Stimulated activated CD4-positive, alpha-beta T cell treated with anti-CD3 and anti-CD28 coated beads, Interleukin-12 subunit alpha, Interleukin-12 subunit beta, amount 100 ng/mL, for 48 hours (primary cell): ENCODE measurements at regions not wholly inside any gene's neighbourhood (a gene's known extent, or its start where the extent isn't known, plus 50 kb on each side); places are given as distances from the start of the nearest gene placed in this dataset.
"Not testable (repeated sequence)": the region's sequence is repeated elsewhere in the genome, so short reads cannot be mapped to it uniquely, and the experiment has no call there.

Experiments used
- DNase-seq, 3 donors: peaks; one replicate each; pipeline ENCODE4 v3.0.0-alpha.2; 2020; ENCODE audit warnings: low read depth in 2 of 3, low spot score in 1 of 3

- DNase-seq, result no peak
Measured at GRCh38 chr6:67593247-67593646, 1041.8 kb upstream of the ADGRB3 start.

GRCh38 chr6:67591910-67592309 lies 1043.2 kb upstream of the ADGRB3 start:
- DNase-seq, result no peak

GRCh38 chr6:67567842-67568241 lies 1067.2 kb upstream of the ADGRB3 start:
- no peak for DNase-seq

- DNase-seq, result no peak
Measured at GRCh38 chr6:67563671-67564070, 1071.4 kb upstream of the ADGRB3 start.

- no peak for DNase-seq
Measured at GRCh38 chr6:67560068-67560467, 1075.0 kb upstream of the ADGRB3 start.

GRCh38 chr6:67558985-67559384 lies 1076.1 kb upstream of the ADGRB3 start:
- no peak for DNase-seq

- DNase-seq, result no peak
Measured at GRCh38 chr6:67544851-67545452, 1090.1 kb upstream of the ADGRB3 start.

GRCh38 chr6:67541586-67541985 lies 1093.5 kb upstream of the ADGRB3 start:
- DNase-seq, result no peak

- no peak for DNase-seq
Measured at GRCh38 chr6:67538032-67538431, 1097.0 kb upstream of the ADGRB3 start.

- no peak for DNase-seq
Measured at GRCh38 chr6:67535946-67536345, 1099.1 kb upstream of the ADGRB3 start.

GRCh38 chr6:67506352-67506751 lies 1128.7 kb upstream of the ADGRB3 start:
- no peak for DNase-seq

- no peak for DNase-seq
Measured at GRCh38 chr6:67501755-67502154, 1133.3 kb upstream of the ADGRB3 start.

- DNase-seq, result no peak
Measured at GRCh38 chr6:67497749-67498148, 1137.3 kb upstream of the ADGRB3 start.

- no peak for DNase-seq
Measured at GRCh38 chr6:67496191-67496590, 1138.9 kb upstream of the ADGRB3 start.

GRCh38 chr6:67493682-67494081 lies 1141.4 kb upstream of the ADGRB3 start:
- DNase-seq, result no peak

GRCh38 chr6:67475700-67476099 lies 1159.4 kb upstream of the ADGRB3 start:
- no peak for DNase-seq

- no peak for DNase-seq
Measured at GRCh38 chr6:67467341-67467740, 1167.7 kb upstream of the ADGRB3 start.

GRCh38 chr6:67462725-67463124 lies 1172.4 kb upstream of the ADGRB3 start:
- not testable (repeated sequence) for DNase-seq

- no peak for DNase-seq
Measured at GRCh38 chr6:67459556-67459955, 1175.5 kb upstream of the ADGRB3 start.

- DNase-seq, result no peak
Measured at GRCh38 chr6:67458265-67458664, 1176.8 kb upstream of the ADGRB3 start.

- no peak for DNase-seq
Measured at GRCh38 chr6:67451874-67452273, 1183.2 kb upstream of the ADGRB3 start.

GRCh38 chr6:67450641-67451040 lies 1184.4 kb upstream of the ADGRB3 start:
- DNase-seq, result no peak

GRCh38 chr6:67449602-67450001 lies 1185.5 kb upstream of the ADGRB3 start:
- DNase-seq, result no peak

GRCh38 chr6:67433124-67433523 lies 1202.0 kb upstream of the ADGRB3 start:
- DNase-seq, result no peak
